Ovary (tissue), 7 donors: ENCODE measurements at regions not wholly inside any gene's neighbourhood (a gene's known extent, or its start where the extent isn't known, plus 50 kb on each side); places are given as distances from the start of the nearest gene placed in this dataset.

Experiments used
- DNase-seq, 5 donors: peaks; one replicate each; pipeline ENCODE4 v3.0.0-alpha.2; 2019 to 2020
- H3K27ac ChIP-seq, 2 donors: fragments of 200-600 bp; one replicate each; pipeline versions ENCODE4 v1.5.1 to v1.8.0; 2019 to 2022
- H3K27me3 ChIP-seq: fragments of 200-600 bp; one replicate; pipeline ENCODE4 v1.8.0; 2022
- H3K36me3 ChIP-seq: fragments of 200-600 bp; sonication (generic); one replicate; pipeline ENCODE4 v1.5.1; 2019
- H3K4me1 ChIP-seq: one replicate; pipeline ENCODE4 v1.8.1; 2013; ENCODE audit warnings: mild to moderate bottlenecking, moderate library complexity; ENCODE audit not compliant: insufficient read depth
- H3K4me3 ChIP-seq: fragments of 200-600 bp; sonication (generic); one replicate; pipeline ENCODE4 v1.5.1; 2017
- H3K9me3 ChIP-seq, 2 donors: fragments of 200-600 bp in 1 of 2; sonication (generic) in 1 of 2; one replicate each; pipeline versions ENCODE4 v1.5.1 to v1.8.1; 2013 to 2019; ENCODE audit warnings: mild to moderate bottlenecking in 1 of 2, moderate library complexity in 1 of 2
- CTCF ChIP-seq, 3 donors: fragments of 450-650 bp in 2 of 3; fragments of 200-600 bp in 1 of 3; IDR thresholded peaks; one replicate each; pipeline versions ENCODE4 v1.5.1 to v1.8.0; 2016 to 2022; ENCODE audit warnings: antibody characterized with exemption in 3 of 3, mild to moderate bottlenecking in 1 of 3
- EP300 ChIP-seq: sonication (generic); formaldehyde crosslinking; IDR thresholded peaks from one replicate; pipeline ENCODE4 v1.6.1; 2017; ENCODE audit warnings: antibody characterized with exemption
- POLR2A ChIP-seq: fragments of 450-650 bp; IDR thresholded peaks from one replicate; pipeline ENCODE4 v1.6.1; 2017; ENCODE audit warnings: antibody characterized with exemption, mild to moderate bottlenecking, moderate library complexity
- WGBS, 3 donors: extraction: QIAGEN DNeasy Blood & Tissue Kit in 1 of 3; methylation state at CpG; one replicate each; pipeline versions ENCODE4 v1.1.5 to v1.1.7; 2013 to 2017; 5-methylcytosine and 5-hydroxymethylcytosine counted together
- intact Hi-C, 4 donors: fragments of 100-400 bp; cut with DNase I; formaldehyde crosslinking; loops; one replicate each; pipeline versions ENCODE4 v1.11.0 to v1.15.1; 2022 to 2023
- donor health status: DM: no; HTN: no; CAD: no; lungs with moderate emphysema.
- donor health status: DM: no; HTN: no; CAD: no.
- donor health status: Bipolar disorder and iron deficiency.
- donor health status: DM: no; HTN: no; CAD: no.
- donor health status: DM: yes; HTN: yes; CAD: no.

GRCh38 chr15:88403351-88403791 is 63.8 kb downstream of the MRPL46 start:
- H3K27me3 ChIP-seq: no peaks in the 10 kb centered on the region
- DNase-seq: no peak
- no peak overlapping the region for H3K27ac ChIP-seq
- TF ChIP-seq EP300 (no peak), POLR2A (no peak), CTCF (IDR thresholded peaks at IDR 0.05) (no peak)
- peaks cover 10% of the 10 kb centered on the region for H3K4me1 ChIP-seq
- H3K4me3 ChIP-seq: no peak overlapping the region
- 66 to 75% (median 73%) methylated on average over 9 of the region's 9 CpGs for WGBS, 3 donors
- no peaks in the 10 kb centered on the region for H3K36me3 ChIP-seq
- intact Hi-C loops: no loop called here
- no peaks in the 10 kb centered on the region for H3K9me3 ChIP-seq

DNA sequence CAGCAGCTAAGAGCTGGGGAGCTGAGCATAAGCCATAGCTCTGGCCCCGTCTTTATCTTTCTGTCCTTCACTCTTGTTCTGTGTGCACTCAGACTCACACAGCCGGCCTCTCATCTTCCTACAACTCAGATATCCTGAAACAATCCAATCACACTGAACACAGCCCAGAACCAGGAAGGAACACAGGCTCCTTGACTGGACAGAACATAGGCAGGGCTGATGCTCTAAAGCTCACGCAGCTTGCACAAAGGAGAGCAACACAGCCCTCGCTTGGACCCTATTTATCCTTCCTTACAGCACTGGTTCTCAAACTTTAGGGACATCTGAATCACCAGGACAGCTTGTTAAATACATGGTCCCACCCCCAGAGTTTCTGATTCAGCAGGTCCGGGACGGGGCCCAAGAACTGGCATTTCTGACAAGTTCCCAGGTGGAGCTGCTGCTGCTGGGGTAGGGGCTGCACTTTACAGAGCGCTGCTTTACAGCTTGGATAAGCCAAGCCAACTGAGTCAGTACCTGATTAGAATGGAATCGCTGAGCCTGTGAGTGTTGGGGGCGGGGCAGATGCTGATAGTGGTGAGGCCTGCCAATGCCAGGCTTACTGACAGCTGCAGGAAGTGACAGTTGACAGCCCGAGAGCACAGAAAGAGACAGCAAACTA is 65.1 kb downstream of the MRPL46 start:
- no peak overlapping the region for H3K4me3 ChIP-seq
- intact Hi-C loops: no loop called here
- no peak for DNase-seq
- no peaks in the 10 kb centered on the region for H3K36me3 ChIP-seq
- H3K4me1 ChIP-seq: peaks cover 10% of the 10 kb centered on the region
- no peak overlapping the region for H3K27ac ChIP-seq
- no peak for TF ChIP-seq EP300
- TF ChIP-seq POLR2A: no peak
- TF ChIP-seq CTCF (IDR thresholded peaks at IDR 0.05): no peak
- WGBS, 3 donors: 27 to 30% (median 29%) methylated on average over 10 of the region's 10 CpGs
- H3K9me3 ChIP-seq: no peaks in the 10 kb centered on the region
- no peaks in the 10 kb centered on the region for H3K27me3 ChIP-seq

GRCh38 chr15:88401251-88401995 is 65.8 kb downstream of the MRPL46 start:
- Histone ChIP-seq H3K36me3 (no peaks in the 10 kb centered on the region), H3K4me1 (peaks cover 10% of the 10 kb centered on the region), H3K27me3 (no peaks in the 10 kb centered on the region), H3K9me3 (no peaks in the 10 kb centered on the region), H3K27ac (no peak overlapping the region), H3K4me3 (no peak overlapping the region)
- 12 to 18% (median 14%) methylated on average over 13 of the region's 13 CpGs for WGBS, 3 donors
- intact Hi-C loops: no loop called here
- DNase-seq: peak in 1 of 5 donors; percentile 14
- TF ChIP-seq POLR2A: no peak
- no peak for TF ChIP-seq CTCF (IDR thresholded peaks at IDR 0.05)
- no peak for TF ChIP-seq EP300

DNA sequence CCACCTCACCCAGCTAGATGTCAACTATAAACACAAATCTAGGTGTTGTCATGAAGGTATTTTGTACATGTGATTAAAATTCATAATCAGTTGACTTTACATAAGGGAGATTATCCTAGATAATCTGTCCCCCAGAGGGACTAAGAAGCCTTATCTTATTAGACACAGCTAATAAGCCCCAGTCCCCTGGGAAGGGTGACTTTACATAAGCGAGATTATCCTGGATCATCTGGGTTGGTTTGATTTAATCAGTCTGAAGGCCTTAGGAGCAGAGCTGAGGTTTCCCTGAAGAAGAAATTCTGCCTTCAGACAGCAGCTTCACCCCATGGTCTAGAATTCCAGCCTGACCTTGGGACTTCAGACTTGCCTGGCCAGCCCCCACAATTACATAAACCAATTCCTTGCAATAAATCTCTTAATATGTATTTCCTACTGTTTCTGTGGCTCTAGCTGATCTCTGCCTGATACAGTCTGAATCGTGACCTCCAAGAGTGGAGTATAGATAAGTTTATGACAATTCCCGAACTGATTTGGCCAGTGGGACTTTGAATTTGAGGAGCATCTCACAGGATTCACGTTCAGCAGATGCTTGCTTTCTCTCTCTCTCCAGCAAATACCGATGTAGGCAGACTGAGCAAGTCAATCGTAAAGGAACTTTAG is 66.5 kb downstream of the MRPL46 start:
- TF ChIP-seq CTCF (IDR thresholded peaks at IDR 0.05) (no peak), EP300 (no peak), POLR2A (no peak)
- no peaks in the 10 kb centered on the region for H3K9me3 ChIP-seq
- peaks cover 10% of the 10 kb centered on the region for H3K4me1 ChIP-seq
- H3K27ac ChIP-seq: no peak overlapping the region
- no peak for DNase-seq
- 26 to 29% (median 28%) methylated on average over 6 of the region's 6 CpGs for WGBS, 3 donors
- intact Hi-C loops: no loop called here
- no peak overlapping the region for H3K4me3 ChIP-seq
- no peaks in the 10 kb centered on the region for H3K36me3 ChIP-seq
- H3K27me3 ChIP-seq: no peaks in the 10 kb centered on the region
